Epithelial cell of esophagus (primary cell): ENCODE measurements at regions not wholly inside any gene's neighbourhood (a gene's known extent, or its start where the extent isn't known, plus 50 kb on each side); places are given as distances from the start of the nearest gene placed in this dataset.
A peak's percentile ranks its signal among the peaks of the same experiment; 100 is the strongest.
"Not testable (repeated sequence)": the region's sequence is repeated elsewhere in the genome, so short reads cannot be mapped to it uniquely, and the experiment has no call there.

Experiments
- DNase-seq: peaks from one replicate; pipeline ENCODE4 v3.0.0; 2010; ENCODE audit warnings: low read depth
- H3K4me3 ChIP-seq: 2 replicates; pipeline ENCODE4 v1.5.1; 2011; ENCODE audit warnings: mild to moderate bottlenecking, low read length, control low read depth
- CTCF ChIP-seq: IDR thresholded peaks from 2 replicates; pipeline ENCODE4 v1.5.1; 2011; ENCODE audit warnings: low read depth, mild to moderate bottlenecking, low read length, control low read depth, inconsistent platforms; ENCODE audit not compliant: insufficient read depth; ENCODE audit errors: missing control alignments

- no peak overlapping the region for H3K4me3 ChIP-seq
- no peak for DNase-seq
- no peak for TF ChIP-seq CTCF
Observed at GRCh38 chr6:102742754-102743356, 1349.3 kb downstream of the GRIK2 start.

DNA sequence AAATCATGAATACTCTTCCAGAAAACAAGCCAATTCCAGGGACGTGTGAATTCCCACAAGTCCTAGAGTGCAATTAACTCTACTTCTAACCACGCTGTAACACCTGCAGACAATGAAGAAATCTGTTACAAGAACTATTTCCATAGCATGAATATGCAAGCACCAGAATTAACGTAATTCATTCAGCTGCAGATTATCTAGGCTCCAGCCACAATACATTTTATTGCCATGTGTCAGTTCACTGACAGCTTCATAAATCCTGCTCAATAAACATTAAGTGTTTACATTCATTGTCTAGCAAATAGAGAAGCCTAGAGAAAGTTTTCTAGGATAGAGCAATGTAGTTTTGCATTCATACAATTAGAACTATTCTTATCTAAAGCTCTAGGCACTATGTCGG is 1348.5 kb downstream of the GRIK2 start:
- TF ChIP-seq CTCF: no peak
- peak; percentile 11 for DNase-seq
- no peak overlapping the region for H3K4me3 ChIP-seq

DNA sequence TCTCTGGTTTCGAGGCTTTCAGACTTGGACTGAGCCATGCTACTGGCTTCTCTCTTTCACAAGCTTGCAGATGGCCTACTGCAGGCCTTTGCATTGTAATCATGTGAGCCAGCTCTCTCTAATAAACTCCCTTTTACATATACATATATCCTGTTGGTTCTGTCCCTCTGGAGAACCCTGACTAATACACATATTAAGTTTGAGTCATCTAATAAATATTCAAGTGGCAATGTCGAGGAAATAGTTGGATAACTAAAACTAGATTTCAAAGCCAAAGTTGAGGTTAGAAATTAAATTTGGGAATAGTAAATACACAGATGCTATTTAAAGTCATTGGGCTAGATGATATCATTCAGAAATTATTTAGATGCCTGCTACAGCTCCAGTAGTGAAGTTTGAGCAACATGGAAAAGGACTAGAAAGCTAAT is 1343.4 kb downstream of the GRIK2 start:
- TF ChIP-seq CTCF: no peak
- H3K4me3 ChIP-seq: no peak overlapping the region
- peak; percentile 24 for DNase-seq

GRCh38 chr6:102732898-102733297 is 1339.4 kb downstream of the GRIK2 start:
- H3K4me3 ChIP-seq: no peak overlapping the region
- peak; percentile 65 for DNase-seq
- TF ChIP-seq CTCF: no peak

DNA sequence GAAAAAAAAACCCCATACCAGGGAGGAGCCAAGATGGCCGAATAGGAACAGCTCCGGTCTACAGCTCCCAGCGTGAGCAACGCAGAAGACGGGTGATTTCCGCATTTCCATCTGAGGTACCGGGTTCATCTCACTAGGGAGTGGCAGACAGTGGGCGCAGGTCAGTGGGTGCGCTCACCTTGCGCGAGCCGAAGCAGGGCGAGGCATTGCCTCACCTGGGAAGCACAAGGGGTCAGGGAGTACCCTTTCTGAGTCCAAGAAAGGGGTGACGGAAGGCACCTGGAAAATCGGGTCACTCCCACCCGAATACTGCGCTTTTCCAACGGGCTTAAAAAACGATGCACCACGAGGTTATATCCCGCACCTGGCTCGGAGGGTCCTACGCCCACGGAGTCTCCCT is 1328.6 kb downstream of the GRIK2 start:
- DNase-seq: not testable (repeated sequence)

GRCh38 chr6:102717737-102718456 is 1324.4 kb downstream of the GRIK2 start:
- no peak overlapping the region for H3K4me3 ChIP-seq
- no peak for DNase-seq
- no peak for TF ChIP-seq CTCF

More for the DNA sequence above, 1328.6 kb downstream of the GRIK2 start:
- H3K4me3 ChIP-seq: not testable (repeated sequence)

- H3K4me3 ChIP-seq: no peak overlapping the region
- DNase-seq: no peak
- no peak for TF ChIP-seq CTCF
Observed at GRCh38 chr6:102717252-102717651, 1323.7 kb downstream of the GRIK2 start.
